ENCODE measurements at regions not wholly inside any gene's neighbourhood (a gene's known extent, or its start where the extent isn't known, plus 50 kb on each side); places are given as distances from the start of the nearest gene placed in this dataset.
"Not testable (repeated sequence)": the region's sequence is repeated elsewhere in the genome, so short reads cannot be mapped to it uniquely, and the experiment has no call there.

DNA sequence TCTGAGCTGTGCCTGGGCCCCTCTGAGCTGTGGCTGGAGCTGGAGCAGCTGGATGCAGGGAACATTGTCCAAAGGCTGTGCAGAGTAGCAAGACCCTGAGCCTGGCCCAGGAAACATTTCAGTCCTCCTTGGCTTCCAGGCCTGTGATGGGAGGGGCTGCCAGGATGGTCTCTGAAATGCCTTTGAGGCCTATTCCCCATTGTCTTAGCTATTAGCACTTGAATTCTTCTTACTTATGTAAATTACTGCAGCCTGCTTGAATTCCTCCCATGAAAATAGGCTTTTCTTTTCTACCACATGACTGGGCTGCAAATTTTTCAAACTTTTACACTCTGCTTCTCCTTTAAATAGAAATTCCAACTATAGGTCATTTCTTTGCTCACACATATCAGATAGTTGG is 349.8 kb upstream of the KLHL4 start:
- H3K27me3 ChIP-seq = no peaks in the 10 kb centered on the region
- H3K4me1 ChIP-seq = no peaks in the 10 kb centered on the region
- TF ChIP-seq, protein P1, sequence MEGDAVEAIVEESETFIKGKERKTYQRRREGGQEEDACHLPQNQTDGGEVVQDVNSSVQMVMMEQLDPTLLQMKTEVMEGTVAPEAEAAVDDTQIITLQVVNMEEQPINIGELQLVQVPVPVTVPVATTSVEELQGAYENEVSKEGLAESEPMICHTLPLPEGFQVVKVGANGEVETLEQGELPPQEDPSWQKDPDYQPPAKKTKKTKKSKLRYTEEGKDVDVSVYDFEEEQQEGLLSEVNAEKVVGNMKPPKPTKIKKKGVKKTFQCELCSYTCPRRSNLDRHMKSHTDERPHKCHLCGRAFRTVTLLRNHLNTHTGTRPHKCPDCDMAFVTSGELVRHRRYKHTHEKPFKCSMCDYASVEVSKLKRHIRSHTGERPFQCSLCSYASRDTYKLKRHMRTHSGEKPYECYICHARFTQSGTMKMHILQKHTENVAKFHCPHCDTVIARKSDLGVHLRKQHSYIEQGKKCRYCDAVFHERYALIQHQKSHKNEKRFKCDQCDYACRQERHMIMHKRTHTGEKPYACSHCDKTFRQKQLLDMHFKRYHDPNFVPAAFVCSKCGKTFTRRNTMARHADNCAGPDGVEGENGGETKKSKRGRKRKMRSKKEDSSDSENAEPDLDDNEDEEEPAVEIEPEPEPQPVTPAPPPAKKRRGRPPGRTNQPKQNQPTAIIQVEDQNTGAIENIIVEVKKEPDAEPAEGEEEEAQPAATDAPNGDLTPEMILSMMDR (IDR thresholded peaks at IDR 0.05) = no peak
- ATAC-seq = no peak
- no peaks in the 10 kb centered on the region for H3K36me3 ChIP-seq
- no peak overlapping the region for H3K27ac ChIP-seq
- H3K9me3 ChIP-seq = no peaks in the 10 kb centered on the region
- no peak overlapping the region for H3K4me3 ChIP-seq
- intact Hi-C loops (cut with DNase I) = no loop called here
- no peak for DNase-seq

DNA sequence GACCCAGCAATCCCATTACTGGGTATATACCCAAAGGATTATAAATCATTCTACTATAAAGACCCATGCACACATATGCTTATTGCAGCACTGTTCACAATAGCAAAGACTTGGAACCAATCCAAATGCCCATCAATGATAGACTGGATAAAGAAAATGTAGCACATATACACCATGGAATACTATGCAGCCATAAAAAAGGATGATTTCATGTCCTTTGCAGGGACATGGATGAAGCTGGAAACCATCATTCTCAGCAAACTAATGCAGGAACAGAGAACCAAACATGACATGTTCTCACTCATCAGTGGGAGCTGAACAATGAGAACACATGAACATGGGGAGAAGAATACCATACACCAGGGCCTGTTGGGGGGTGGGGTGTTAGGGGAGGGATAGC is 339.6 kb upstream of the KLHL4 start:
- H3K4me1 ChIP-seq; H3K9me3 ChIP-seq; H3K27ac ChIP-seq; H3K4me3 ChIP-seq; H3K36me3 ChIP-seq; H3K27me3 ChIP-seq; ATAC-seq; DNase-seq; intact Hi-C loops (cut with DNase I): not testable (repeated sequence)

All from upper lobe of right lung (tissue), 1 donor.